HEK293 (cell line): ENCODE measurements at regions not wholly inside any gene's neighbourhood (a gene's known extent, or its start where the extent isn't known, plus 50 kb on each side); places are given as distances from the start of the nearest gene placed in this dataset.
A peak's percentile ranks its signal among the peaks of the same experiment; 100 is the strongest.

Experiments
- FEZF1 ChIP-seq: fragments of 450-650 bp; formaldehyde crosslinking; IDR thresholded peaks from 2 replicates; pipeline ENCODE4 v1.5.1; 2016; ENCODE audit warnings: missing biosample characterization, missing genetic modification characterization
- MZF1 ChIP-seq: fragments of 450-650 bp; formaldehyde crosslinking; IDR thresholded peaks from 2 replicates; pipeline ENCODE4 v1.5.1; 2017; ENCODE audit warnings: missing biosample characterization, missing genetic modification characterization, borderline replicate concordance
- PBX3 ChIP-seq: sonication (generic); formaldehyde crosslinking; IDR thresholded peaks from 2 replicates; pipeline ENCODE4 v1.8.1; 2022; ENCODE audit warnings: mild to moderate bottlenecking, moderate library complexity, missing genetic modification reagents
- PRDM6 ChIP-seq: fragments of 450-650 bp; formaldehyde crosslinking; IDR thresholded peaks from 2 replicates; pipeline ENCODE4 v1.5.1; 2017; ENCODE audit warnings: missing biosample characterization, missing genetic modification characterization
- REPIN1 ChIP-seq: fragments of 450-650 bp; formaldehyde crosslinking; IDR thresholded peaks from 2 replicates; pipeline ENCODE4 v1.5.1; 2017; ENCODE audit warnings: missing biosample characterization, missing genetic modification characterization, low read depth
- TSHZ1 ChIP-seq: fragments of 450-650 bp; formaldehyde crosslinking; IDR thresholded peaks from 2 replicates; pipeline ENCODE4 v1.5.1; 2016; ENCODE audit warnings: missing biosample characterization, missing genetic modification characterization, borderline replicate concordance
- ZBTB11 ChIP-seq: fragments of 450-650 bp; formaldehyde crosslinking; conservative IDR thresholded peaks from 2 replicates; pipeline ENCODE4 v1.5.1; 2016; ENCODE audit warnings: low read depth, missing biosample characterization, missing genetic modification characterization
- ZBTB17 ChIP-seq: fragments of 450-650 bp; formaldehyde crosslinking; IDR thresholded peaks from 2 replicates; pipeline ENCODE4 v1.5.1; 2016; ENCODE audit warnings: missing biosample characterization, missing genetic modification characterization
- ZBTB8A ChIP-seq: fragments of 450-650 bp; formaldehyde crosslinking; IDR thresholded peaks from 2 replicates; pipeline ENCODE4 v1.5.1; 2016; ENCODE audit warnings: missing biosample characterization, missing genetic modification characterization
- ZIC2 ChIP-seq: fragments of 450-650 bp; formaldehyde crosslinking; IDR thresholded peaks from 2 replicates; pipeline ENCODE4 v1.5.1; 2016; ENCODE audit warnings: missing biosample characterization, missing genetic modification characterization
- ZNF157 ChIP-seq: fragments of 450-650 bp; formaldehyde crosslinking; IDR thresholded peaks from 2 replicates; pipeline ENCODE4 v1.5.1; 2016; ENCODE audit warnings: missing biosample characterization, missing genetic modification characterization
- ZNF19 ChIP-seq: fragments of 450-650 bp; formaldehyde crosslinking; IDR thresholded peaks from 2 replicates; pipeline ENCODE4; 2016; ENCODE audit warnings: missing biosample characterization, missing genetic modification characterization, low read depth
- ZNF202 ChIP-seq: fragments of 450-650 bp; formaldehyde crosslinking; IDR thresholded peaks from 2 replicates; pipeline ENCODE4 v1.5.1; 2016; ENCODE audit warnings: missing biosample characterization, missing genetic modification characterization, borderline replicate concordance
- ZNF37A ChIP-seq: fragments of 450-650 bp; IDR thresholded peaks from 2 replicates; pipeline ENCODE4 v1.5.1; 2018; ENCODE audit warnings: missing biosample characterization, missing genetic modification characterization
- ZNF391 ChIP-seq: fragments of 450-650 bp; formaldehyde crosslinking; IDR thresholded peaks from 2 replicates; pipeline ENCODE4 v1.5.1; 2016; ENCODE audit warnings: low read depth, missing biosample characterization, missing genetic modification characterization, borderline replicate concordance
- ZNF423 ChIP-seq: fragments of 450-650 bp; formaldehyde crosslinking; IDR thresholded peaks from 2 replicates; pipeline ENCODE4 v1.5.1; 2016; ENCODE audit warnings: missing biosample characterization, missing genetic modification characterization
- ZNF510 ChIP-seq: fragments of 450-650 bp; formaldehyde crosslinking; IDR thresholded peaks from 2 replicates; pipeline ENCODE4 v1.5.1; 2018; ENCODE audit warnings: mild to moderate bottlenecking, missing genetic modification characterization, missing biosample characterization; ENCODE audit not compliant: insufficient replicate concordance
- ZNF514 ChIP-seq: fragments of 450-650 bp; formaldehyde crosslinking; IDR thresholded peaks from 2 replicates; pipeline ENCODE4 v1.5.1; 2016; ENCODE audit warnings: missing biosample characterization, missing genetic modification characterization
- ZNF518A ChIP-seq: fragments of 450-650 bp; formaldehyde crosslinking; conservative IDR thresholded peaks from 2 replicates; pipeline ENCODE4 v1.5.1; 2016; ENCODE audit warnings: low read depth, missing biosample characterization, missing genetic modification characterization
- ZNF580 ChIP-seq: fragments of 450-650 bp; formaldehyde crosslinking; IDR thresholded peaks from 2 replicates; pipeline ENCODE4 v1.5.1; 2016; ENCODE audit warnings: missing biosample characterization, missing genetic modification characterization
- ZNF624 ChIP-seq: fragments of 450-650 bp; formaldehyde crosslinking; IDR thresholded peaks from 2 replicates; pipeline ENCODE4 v1.5.1; 2017; ENCODE audit warnings: missing biosample characterization, missing genetic modification characterization
- ZNF645 ChIP-seq: fragments of 450-650 bp; formaldehyde crosslinking; IDR thresholded peaks from 2 replicates; pipeline ENCODE4; 2016; ENCODE audit warnings: missing biosample characterization, missing genetic modification characterization
- ZNF768 ChIP-seq: fragments of 450-650 bp; formaldehyde crosslinking; IDR thresholded peaks from 2 replicates; pipeline ENCODE4 v1.5.1; 2018; ENCODE audit warnings: missing biosample characterization, mild to moderate bottlenecking, missing genetic modification characterization

GRCh38 chr20:11076434-11077105 lies 402.8 kb upstream of the JAG1 start (continued):
- TF ChIP-seq PBX3 (CRISPR knock-in tag) (no peak), ZNF19 (tag by site-specific recombination) (no peak), ZNF518A (tag by site-specific recombination) (no peak), ZNF624 (tag by site-specific recombination) (no peak), ZNF202 (tag by site-specific recombination) (no peak), PRDM6 (tag by site-specific recombination) (peak; percentile 76), ZNF37A (tag by site-specific recombination) (no peak), REPIN1 (tag by site-specific recombination) (no peak), ZBTB11 (tag by site-specific recombination) (no peak), ZNF645 (tag by site-specific recombination) (no peak), ZNF580 (tag by site-specific recombination) (no peak), ZNF514 (no peak), ZBTB8A (tag by site-specific recombination) (peak; percentile 50), ZNF768 (tag by site-specific recombination) (no peak), ZNF391 (tag by site-specific recombination) (no peak), ZNF510 (tag by site-specific recombination) (no peak), ZIC2 (tag by site-specific recombination) (no peak), FEZF1 (tag by site-specific recombination) (peak; percentile 80), MZF1 (tag by site-specific recombination) (no peak), TSHZ1 (peak; percentile 90), ZBTB17 (tag by site-specific recombination) (peak; percentile 82), ZNF423 (tag by site-specific recombination) (no peak), ZNF157 (tag by site-specific recombination) (no peak)
